IPS-NIHi7 (cell line): ENCODE measurements at regions not wholly inside any gene's neighbourhood (a gene's known extent, or its start where the extent isn't known, plus 50 kb on each side); places are given as distances from the start of the nearest gene placed in this dataset.

Experiments used
- DNase-seq: peaks from one replicate; pipeline ENCODE4 v3.0.0; 2012; ENCODE audit warnings: mixed read lengths; ENCODE audit errors: extremely low spot score

- no peak for DNase-seq
Measured at GRCh38 chr6:56718236-56718635, 75.5 kb upstream of the DST start.

- no peak for DNase-seq
Measured at GRCh38 chr6:56716229-56716628, 73.5 kb upstream of the DST start.

GRCh38 chr6:56715741-56716140 is 73.1 kb upstream of the DST start:
- DNase-seq = no peak

- no peak for DNase-seq
Measured at GRCh38 chr6:56714982-56715456, 72.3 kb upstream of the DST start.

- DNase-seq = no peak
Measured at GRCh38 chr6:56714273-56714672, 71.6 kb upstream of the DST start.

GRCh38 chr6:56713254-56713672 is 70.6 kb upstream of the DST start:
- no peak for DNase-seq

- no peak for DNase-seq
Measured at GRCh38 chr6:56710967-56711366, 68.3 kb upstream of the DST start.

GRCh38 chr6:56709650-56710049 is 67.0 kb upstream of the DST start:
- no peak for DNase-seq

- no peak for DNase-seq
Measured at GRCh38 chr6:56708810-56709597, 66.3 kb upstream of the DST start.

- no peak for DNase-seq
Measured at GRCh38 chr6:56706981-56707726, 64.5 kb upstream of the DST start.

- DNase-seq = no peak
Measured at GRCh38 chr6:56699066-56699654, 56.5 kb upstream of the DST start.

- no peak for DNase-seq
Measured at GRCh38 chr6:56695702-56696101, 53.0 kb upstream of the DST start.

- no peak for DNase-seq
Measured at GRCh38 chr6:56694002-56694401, 51.3 kb upstream of the DST start.

GRCh38 chr6:56693246-56693607 is 50.5 kb upstream of the DST start:
- DNase-seq = no peak

GRCh38 chr6:56692523-56693245 is 50.0 kb upstream of the DST start:
- DNase-seq = no peak
